CD4-positive, alpha-beta T cell (primary cell): ENCODE measurements at regions not wholly inside any gene's neighbourhood (a gene's known extent, or its start where the extent isn't known, plus 50 kb on each side); places are given as distances from the start of the nearest gene placed in this dataset.

ENCODE experiments used
- ATAC-seq: fragments of 200-7000 bp; cut with Tn5 transposase; one replicate; pipeline ENCODE4 v1.10.0; 2022; ENCODE audit warnings: mild to moderate bottlenecking; ENCODE audit not compliant: poor library complexity
- CTCF ChIA-PET: fragments of 350-600 bp; sonication (Branson Sonifier 250); formaldehyde crosslinking; loops from one replicate; lab custom pipeline; 2021; ENCODE audit warnings: antibody characterized with exemption, inconsistent platforms; lab: Charles Lee
- POLR2A ChIA-PET: fragments of 350-600 bp; sonication (Branson Sonifier 250); formaldehyde crosslinking; loops from one replicate; lab custom pipeline; 2021; ENCODE audit warnings: antibody characterized with exemption, inconsistent platforms; lab: Charles Lee
- DNase-seq, 14 experiments: peaks; one replicate each; pipeline ENCODE4 v3.0.0-alpha.2; 2013 to 2020; ENCODE audit warnings: mixed read lengths in 2 of 14
- H3K27ac ChIP-seq, 2 donors: one replicate each; pipeline versions ENCODE4 v1.5.1 to v1.7.0; 2013; ENCODE audit warnings: low read length in 2 of 2, low read depth in 1 of 2, mild to moderate bottlenecking in 1 of 2
- H3K27me3 ChIP-seq, 2 experiments: 1 replicate in 1 of 2; 2 replicates in 1 of 2; pipeline versions ENCODE4 v1.6.1 to v1.7.0; 2013; ENCODE audit warnings: low read length in 2 of 2, control low read depth in 1 of 2, mild to moderate bottlenecking in 1 of 2, moderate library complexity in 1 of 2; ENCODE audit not compliant: insufficient read depth in 2 of 2, control insufficient read depth in 1 of 2
- H3K36me3 ChIP-seq: one replicate; pipeline ENCODE4 v1.6.1; 2013; ENCODE audit warnings: low read length, control low read depth; ENCODE audit not compliant: insufficient read depth
- H3K4me1 ChIP-seq: one replicate; pipeline ENCODE4 v1.6.1; 2013; ENCODE audit warnings: low read length, control low read depth; ENCODE audit not compliant: insufficient read depth
- H3K4me3 ChIP-seq: one replicate; pipeline ENCODE4 v1.5.1; 2013; ENCODE audit warnings: mild to moderate bottlenecking, low read length, moderate library complexity
- H3K9me3 ChIP-seq, 2 experiments: 1 replicate in 1 of 2; 2 replicates in 1 of 2; pipeline versions ENCODE4 v1.6.1 to v1.7.0; 2013; ENCODE audit warnings: low read length in 2 of 2, mild to moderate bottlenecking in 2 of 2, control low read depth in 1 of 2, moderate library complexity in 1 of 2; ENCODE audit not compliant: control insufficient read depth in 1 of 2, insufficient read depth in 1 of 2
- H3K27ac Mint-ChIP-seq: one replicate; pipeline ENCODE4 v1.8.0; 2020; ENCODE audit warnings: mixed read lengths
- H3K27me3 Mint-ChIP-seq: one replicate; pipeline ENCODE4 v1.8.0; 2021; ENCODE audit warnings: mixed read lengths
- H3K36me3 Mint-ChIP-seq: one replicate; pipeline ENCODE4 v1.8.0; 2021; ENCODE audit warnings: low read depth, mixed read lengths
- H3K4me1 Mint-ChIP-seq: one replicate; pipeline ENCODE4 v1.8.0; 2021; ENCODE audit warnings: low read depth, mixed read lengths
- H3K4me3 Mint-ChIP-seq: one replicate; pipeline ENCODE4 v1.8.0; 2020; ENCODE audit warnings: mild to moderate bottlenecking, mixed read lengths
- H3K9me3 Mint-ChIP-seq: one replicate; pipeline ENCODE4 v1.8.0; 2020; ENCODE audit warnings: mixed read lengths
- intact Hi-C, 2 experiments: fragments of 100-400 bp; cut with DNase I in 1 of 2; cut with micrococcal nuclease in 1 of 2; formaldehyde crosslinking; loops; one replicate each; pipeline versions ENCODE4 v1.15.1 to v1.9.0; 2023 to 2025; cut with DNase I, micrococcal nuclease
- TF ChIP-seq, protein P1 (sequence below): fragments of 200-600 bp; IDR thresholded peaks from one replicate; pipeline ENCODE4 v1.8.0; 2022; ENCODE audit warnings: antibody characterized with exemption, mild to moderate bottlenecking

DNA sequence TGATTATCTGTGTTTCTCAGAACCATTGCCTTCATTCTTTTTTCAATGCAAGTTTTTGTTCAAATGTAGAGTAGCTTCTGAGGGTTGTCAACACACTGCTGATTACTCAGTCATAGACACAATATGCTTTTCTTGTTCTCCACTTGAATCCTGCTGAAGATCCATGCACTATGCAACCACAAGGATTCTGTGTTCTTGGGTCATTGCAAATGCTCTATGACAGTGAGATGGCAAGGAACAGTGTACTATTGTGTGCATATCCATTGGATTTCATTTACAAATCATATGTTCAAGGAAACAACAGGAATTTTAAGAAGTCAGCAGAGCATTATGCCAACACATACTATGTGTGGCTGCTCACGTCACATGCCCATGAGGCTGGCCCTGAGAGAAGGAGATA is 1590.2 kb downstream of the EFNA5 start:
- H3K4me3 Mint-ChIP-seq = no peak overlapping the region
- H3K27ac ChIP-seq = no peak overlapping the region
- H3K36me3 Mint-ChIP-seq = no peaks in the 10 kb centered on the region
- H3K36me3 ChIP-seq = no peaks in the 10 kb centered on the region
- CTCF ChIA-PET = no interaction called here
- no peak for ATAC-seq
- H3K4me1 ChIP-seq = no peaks in the 10 kb centered on the region
- peaks cover 0 to 4% of the 10 kb centered on the region in 2 experiments for H3K9me3 ChIP-seq
- H3K4me3 ChIP-seq = no peak overlapping the region
- TF ChIP-seq, protein P1, sequence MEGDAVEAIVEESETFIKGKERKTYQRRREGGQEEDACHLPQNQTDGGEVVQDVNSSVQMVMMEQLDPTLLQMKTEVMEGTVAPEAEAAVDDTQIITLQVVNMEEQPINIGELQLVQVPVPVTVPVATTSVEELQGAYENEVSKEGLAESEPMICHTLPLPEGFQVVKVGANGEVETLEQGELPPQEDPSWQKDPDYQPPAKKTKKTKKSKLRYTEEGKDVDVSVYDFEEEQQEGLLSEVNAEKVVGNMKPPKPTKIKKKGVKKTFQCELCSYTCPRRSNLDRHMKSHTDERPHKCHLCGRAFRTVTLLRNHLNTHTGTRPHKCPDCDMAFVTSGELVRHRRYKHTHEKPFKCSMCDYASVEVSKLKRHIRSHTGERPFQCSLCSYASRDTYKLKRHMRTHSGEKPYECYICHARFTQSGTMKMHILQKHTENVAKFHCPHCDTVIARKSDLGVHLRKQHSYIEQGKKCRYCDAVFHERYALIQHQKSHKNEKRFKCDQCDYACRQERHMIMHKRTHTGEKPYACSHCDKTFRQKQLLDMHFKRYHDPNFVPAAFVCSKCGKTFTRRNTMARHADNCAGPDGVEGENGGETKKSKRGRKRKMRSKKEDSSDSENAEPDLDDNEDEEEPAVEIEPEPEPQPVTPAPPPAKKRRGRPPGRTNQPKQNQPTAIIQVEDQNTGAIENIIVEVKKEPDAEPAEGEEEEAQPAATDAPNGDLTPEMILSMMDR = no peak
- POLR2A ChIA-PET = no interaction called here
- H3K27me3 ChIP-seq = no peaks in the 10 kb centered on the region
- H3K4me1 Mint-ChIP-seq = no peaks in the 10 kb centered on the region
- H3K27ac Mint-ChIP-seq = no peak overlapping the region
- DNase-seq = no peak
- H3K9me3 Mint-ChIP-seq = peaks cover 3% of the 10 kb centered on the region
- intact Hi-C loops = no loop called here
- no peaks in the 10 kb centered on the region for H3K27me3 Mint-ChIP-seq

DNA sequence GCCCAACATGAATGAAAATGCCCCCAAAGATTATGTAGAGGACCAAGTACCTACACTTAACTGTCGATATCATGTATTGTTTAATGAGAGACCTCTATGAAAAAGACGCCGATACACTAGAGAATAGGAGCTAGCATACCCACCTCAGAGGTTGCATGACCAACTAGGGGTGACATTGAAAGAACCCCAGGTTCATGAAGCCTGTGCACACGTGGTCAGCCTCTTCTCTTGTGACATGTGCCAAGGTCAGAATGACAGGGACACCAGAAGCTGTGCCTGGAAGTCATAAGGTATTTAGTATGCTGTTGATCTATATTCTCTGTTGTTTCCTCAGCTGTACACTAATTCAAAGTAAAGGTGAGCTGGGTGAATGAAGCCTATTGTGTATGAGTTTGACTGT is 1594.1 kb downstream of the EFNA5 start:
- Histone ChIP-seq H3K36me3 (no peaks in the 10 kb centered on the region), H3K4me1 (no peaks in the 10 kb centered on the region), H3K4me3 (no peak overlapping the region), H3K9me3 (no peaks in the 10 kb centered on the region), H3K27ac (no peak overlapping the region), H3K27me3 (no peaks in the 10 kb centered on the region)
- CTCF ChIA-PET = no interaction called here
- TF ChIP-seq, protein P1 = no peak
- H3K9me3 Mint-ChIP-seq = peaks cover 3% of the 10 kb centered on the region
- H3K4me1 Mint-ChIP-seq = no peaks in the 10 kb centered on the region
- intact Hi-C loops = no loop called here
- no peak for ATAC-seq
- no peak for DNase-seq
- no peak overlapping the region for H3K4me3 Mint-ChIP-seq
- no peaks in the 10 kb centered on the region for H3K36me3 Mint-ChIP-seq
- H3K27ac Mint-ChIP-seq = no peak overlapping the region
- no peaks in the 10 kb centered on the region for H3K27me3 Mint-ChIP-seq
- POLR2A ChIA-PET = no interaction called here

DNA sequence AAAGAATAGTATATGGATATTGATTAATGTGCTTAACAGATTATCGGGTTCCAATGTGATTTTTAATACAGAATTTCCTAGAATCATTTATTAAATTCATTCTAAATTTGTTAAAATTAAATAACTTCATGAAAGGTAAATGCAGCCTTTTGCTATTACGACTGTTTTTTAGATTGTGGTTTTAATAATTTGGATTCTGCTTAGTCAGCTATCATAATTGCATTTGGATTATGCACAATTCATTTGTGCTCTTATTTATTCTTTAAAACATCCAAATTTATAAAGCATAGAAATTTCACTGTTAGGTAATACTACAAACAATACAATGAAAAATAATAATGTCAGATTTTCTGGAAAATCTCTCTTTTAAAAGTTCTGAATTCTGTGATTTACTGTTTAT is 1598.5 kb downstream of the EFNA5 start:
- H3K27ac Mint-ChIP-seq = no peak overlapping the region
- ChIA-PET CTCF (no interaction called here), POLR2A (no interaction called here)
- no peaks in the 10 kb centered on the region for H3K27me3 Mint-ChIP-seq
- peaks cover 3% of the 10 kb centered on the region for H3K9me3 Mint-ChIP-seq
- Histone ChIP-seq H3K4me3 (no peak overlapping the region), H3K36me3 (no peaks in the 10 kb centered on the region), H3K27me3 (no peaks in the 10 kb centered on the region), H3K9me3 (no peaks in the 10 kb centered on the region), H3K4me1 (no peaks in the 10 kb centered on the region), H3K27ac (no peak overlapping the region)
- intact Hi-C loops = no loop called here
- TF ChIP-seq, protein P1 = no peak
- H3K4me3 Mint-ChIP-seq = no peak overlapping the region
- DNase-seq (no peak), ATAC-seq (no peak)
- H3K4me1 Mint-ChIP-seq = no peaks in the 10 kb centered on the region
- no peaks in the 10 kb centered on the region for H3K36me3 Mint-ChIP-seq
